ENCODE measurements at regions not wholly inside any gene's neighbourhood (a gene's known extent, or its start where the extent isn't known, plus 50 kb on each side); places are given as distances from the start of the nearest gene placed in this dataset.
"Not testable (repeated sequence)": the region's sequence is repeated elsewhere in the genome, so short reads cannot be mapped to it uniquely, and the experiment has no call there.

DNA sequence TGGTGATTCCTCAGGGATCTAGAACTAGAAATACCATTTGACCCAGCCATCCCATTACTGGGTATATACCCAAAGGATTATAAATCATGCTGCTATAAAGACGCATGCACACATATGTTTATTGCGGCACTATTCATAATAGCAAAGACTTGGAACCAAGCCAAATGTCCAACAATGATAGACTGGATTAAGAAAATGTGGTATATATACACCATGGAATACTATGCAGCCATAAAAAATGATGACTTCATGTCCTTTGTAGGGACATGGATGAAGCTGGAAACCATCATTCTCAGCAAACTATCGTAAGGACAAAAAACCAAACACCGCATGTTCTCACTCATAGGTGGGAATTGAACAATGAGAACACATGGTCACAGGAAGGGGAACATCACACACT lies 67.9 kb upstream of the ZEB1 start:
- 80% methylated on average over 4 of the region's 4 CpGs for WGBS (ENCODE audit: low lambda C conversion rate)
- H3K27ac ChIP-seq (ENCODE audit: extremely low read length, insufficient read depth, low read length); intact Hi-C loops (cut with micrococcal nuclease; ENCODE audit: unreplicated experiment); H3K36me3 ChIP-seq (replicated peaks in 1 of 2; ENCODE audit: control insufficient read depth in 1 of 2, insufficient read depth in 2 of 2, low read length in 2 of 2); CTCF ChIA-PET (ENCODE audit: low intra/inter-chr PET ratio, low total read pairs); H3K79me2 ChIP-seq (ENCODE audit: insufficient read depth, low read length); POLR2A ChIA-PET; H3K9me3 ChIP-seq (ENCODE audit: low read length); H3K4me1 ChIP-seq (ENCODE audit: insufficient read depth, low read length); H2AFZ ChIP-seq (ENCODE audit: low read length); H3K4me2 ChIP-seq (ENCODE audit: low read depth, low read length); BruUV-seq (replicated peaks); H4K20me1 ChIP-seq (ENCODE audit: insufficient read depth, low read length); in situ Hi-C loops (cut with HindIII; ENCODE audit: extremely low pct_ligation_motif_present, low pct_unique_long_range_greater_than_20kb); DNase-seq (ENCODE audit: low spot score); H3K9ac ChIP-seq (ENCODE audit: insufficient read depth, low read depth, low read length); ATAC-seq; FAIRE-seq; H3K4me3 ChIP-seq (replicated peaks in 1 of 3; ENCODE audit: insufficient read depth in 1 of 3, low read depth in 2 of 3, low read length in 3 of 3); H3K27me3 ChIP-seq (ENCODE audit: control insufficient read depth in 1 of 2, insufficient read depth in 2 of 2, low read length in 2 of 2): not testable (repeated sequence)

DNA sequence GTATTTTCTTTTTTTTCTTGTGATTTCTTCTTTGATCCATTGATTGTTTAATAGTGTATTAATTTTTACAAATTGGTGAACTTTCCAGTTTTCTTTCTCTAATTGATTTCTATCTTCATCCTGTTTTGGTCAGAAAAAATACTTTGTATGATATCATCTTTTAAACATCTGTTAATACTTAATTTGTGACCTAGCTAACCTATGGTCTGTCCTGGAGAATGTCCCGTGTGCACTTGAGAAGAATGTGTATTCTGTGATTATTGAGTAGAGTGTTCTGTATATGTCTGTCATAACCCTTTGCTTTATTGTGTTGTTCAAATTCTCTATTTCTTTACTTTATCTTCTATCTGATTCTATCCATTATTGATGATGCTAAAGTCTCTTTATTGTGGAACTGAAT lies 65.8 kb upstream of the ZEB1 start:
- in situ Hi-C loops (cut with HindIII; ENCODE audit: extremely low pct_ligation_motif_present, low pct_unique_long_range_greater_than_20kb), result no loop called here
- Histone ChIP-seq H3K4me3 (replicated peaks in 1 of 3; ENCODE audit: insufficient read depth in 1 of 3, low read depth in 2 of 3, low read length in 3 of 3) (no peak overlapping the region), H3K27me3 (ENCODE audit: control insufficient read depth in 1 of 2, insufficient read depth in 2 of 2, low read length in 2 of 2) (no peaks in the 10 kb centered on the region; a peak in 1 of 5 replicates), H3K9ac (ENCODE audit: insufficient read depth, low read depth, low read length) (no peak overlapping the region), H3K36me3 (replicated peaks in 1 of 2; ENCODE audit: control insufficient read depth in 1 of 2, insufficient read depth in 2 of 2, low read length in 2 of 2) (no peaks in the 10 kb centered on the region), H3K9me3 (ENCODE audit: low read length) (no peaks in the 10 kb centered on the region), H2AFZ (ENCODE audit: low read length) (no peak overlapping the region), H3K4me2 (ENCODE audit: low read depth, low read length) (no peak overlapping the region), H4K20me1 (ENCODE audit: insufficient read depth, low read length) (no peaks in the 10 kb centered on the region), H3K4me1 (ENCODE audit: insufficient read depth, low read length) (no peaks in the 10 kb centered on the region), H3K79me2 (ENCODE audit: insufficient read depth, low read length) (no peaks in the 10 kb centered on the region), H3K27ac (ENCODE audit: extremely low read length, insufficient read depth, low read length) (no peak overlapping the region)
- DNase-seq (ENCODE audit: low spot score), result no peak
- BruUV-seq (replicated peaks), result no TSS peak
- no peak for TF ChIP-seq EED (CRISPR knock-in tag; IDR thresholded peaks at IDR 0.05)
- no peak for TF ChIP-seq ATRX (CRISPR knock-in tag; IDR thresholded peaks at IDR 0.05; ENCODE audit: borderline replicate concordance)
- no peak for TF ChIP-seq SOX6 (IDR thresholded peaks at IDR 0.05)
- no peak for TF ChIP-seq SOX6 (CRISPR knock-in tag; IDR thresholded peaks at IDR 0.05)
- TF ChIP-seq NPAS2 (CRISPR knock-in tag; IDR thresholded peaks at IDR 0.05; ENCODE audit: borderline replicate concordance), result no peak
- no peak for TF ChIP-seq GPN1 (CRISPR knock-in tag; IDR thresholded peaks at IDR 0.05; ENCODE audit: borderline replicate concordance)
- TF ChIP-seq, protein P1, sequence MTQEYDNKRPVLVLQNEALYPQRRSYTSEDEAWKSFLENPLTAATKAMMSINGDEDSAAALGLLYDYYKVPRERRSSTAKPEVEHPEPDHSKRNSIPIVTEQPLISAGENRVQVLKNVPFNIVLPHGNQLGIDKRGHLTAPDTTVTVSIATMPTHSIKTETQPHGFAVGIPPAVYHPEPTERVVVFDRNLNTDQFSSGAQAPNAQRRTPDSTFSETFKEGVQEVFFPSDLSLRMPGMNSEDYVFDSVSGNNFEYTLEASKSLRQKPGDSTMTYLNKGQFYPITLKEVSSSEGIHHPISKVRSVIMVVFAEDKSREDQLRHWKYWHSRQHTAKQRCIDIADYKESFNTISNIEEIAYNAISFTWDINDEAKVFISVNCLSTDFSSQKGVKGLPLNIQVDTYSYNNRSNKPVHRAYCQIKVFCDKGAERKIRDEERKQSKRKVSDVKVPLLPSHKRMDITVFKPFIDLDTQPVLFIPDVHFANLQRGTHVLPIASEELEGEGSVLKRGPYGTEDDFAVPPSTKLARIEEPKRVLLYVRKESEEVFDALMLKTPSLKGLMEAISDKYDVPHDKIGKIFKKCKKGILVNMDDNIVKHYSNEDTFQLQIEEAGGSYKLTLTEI (CRISPR knock-in tag; conservative IDR thresholded peaks at IDR 0.05), result no peak
- TF ChIP-seq KLF9 (CRISPR knock-in tag; IDR thresholded peaks at IDR 0.05; ENCODE audit: low read depth), result no peak
- no peak for TF ChIP-seq MBD4 (IDR thresholded peaks at IDR 0.05; ENCODE audit: borderline replicate concordance, low read length)
- intact Hi-C loops (cut with micrococcal nuclease; ENCODE audit: unreplicated experiment), result no loop called here
- ChIA-PET CTCF (ENCODE audit: low intra/inter-chr PET ratio, low total read pairs) (no interaction called here), POLR2A (no interaction called here)
- ATAC-seq, result no peak
- WGBS (ENCODE audit: low lambda C conversion rate), result 0% methylated on average over 1 of the region's 1 CpG
- no peak for FAIRE-seq
